ENCODE measurements at regions not wholly inside any gene's neighbourhood (a gene's known extent, or its start where the extent isn't known, plus 50 kb on each side); places are given as distances from the start of the nearest gene placed in this dataset.

- TF ChIP-seq TFCP2L1 (CRISPR knock-in tag; IDR thresholded peaks at IDR 0.05), result no peak
- peak; percentile 43 for TF ChIP-seq MAFK (IDR thresholded peaks at IDR 0.05; ENCODE audit: partially characterized antibody)
- ATAC-seq (no peak), FAIRE-seq (no peak), DNase-seq (ENCODE audit: low read depth in 1 of 2, low spot score in 1 of 2) (no peak)
- ChIA-PET POLR2A (no interaction called here), CTCF (no interaction called here)
- no peaks in the 10 kb centered on the region for H3K9me3 ChIP-seq
- WGBS (ENCODE audit: missing lambda C conversion rate), result 55% methylated on average over 7 of the region's 7 CpGs
- no peak overlapping the region for H3K4me2 ChIP-seq
- H3K27ac ChIP-seq, result no peak overlapping the region
- H3K4me1 ChIP-seq, result no peaks in the 10 kb centered on the region
- no peak overlapping the region for H3K4me3 ChIP-seq
Measured at GRCh38 chr11:122323754-122324421, 207.9 kb upstream of the BLID start.

- no peak for DNase-seq (ENCODE audit: low read depth in 1 of 2, low spot score in 1 of 2)
- Histone ChIP-seq H3K4me1 (no peaks in the 10 kb centered on the region), H3K9me3 (no peaks in the 10 kb centered on the region), H3K4me3 (no peak overlapping the region), H3K27ac (no peak overlapping the region), H3K4me2 (no peak overlapping the region)
- TF ChIP-seq ZFP36 (IDR thresholded peaks at IDR 0.05; ENCODE audit: borderline replicate concordance, partially characterized antibody) (no peak), TFCP2L1 (CRISPR knock-in tag; IDR thresholded peaks at IDR 0.05) (no peak), CBX8 (IDR thresholded peaks at IDR 0.05) (no peak)
- CTCF ChIA-PET, result no interaction called here
- no peak for ATAC-seq
- FAIRE-seq, result no peak
- POLR2A ChIA-PET, result no interaction called here
- 22% methylated on average over 3 of the region's 3 CpGs for WGBS (ENCODE audit: missing lambda C conversion rate)
Measured at GRCh38 chr11:122322329-122322728, 206.3 kb upstream of the BLID start.

- ATAC-seq (no peak), DNase-seq (ENCODE audit: low read depth in 1 of 2, low spot score in 1 of 2) (no peak), FAIRE-seq (no peak)
- H3K9me3 ChIP-seq, result no peaks in the 10 kb centered on the region
- ChIA-PET CTCF (interaction anchor here (0.8 kb wide), 1 partner anchor 184 kb away, joined by 3 read pairs; no protein-coding TSS in a partner anchor), POLR2A (no interaction called here)
- H3K4me1 ChIP-seq, result no peaks in the 10 kb centered on the region
- WGBS (ENCODE audit: missing lambda C conversion rate), result 16% methylated on average over 2 of the region's 2 CpGs
- H3K27ac ChIP-seq, result no peak overlapping the region
- H3K4me3 ChIP-seq, result no peak overlapping the region
- no peak for TF ChIP-seq REST (IDR thresholded peaks at IDR 0.05)
- TF ChIP-seq NPAS2 (CRISPR knock-in tag; IDR thresholded peaks at IDR 0.05; ENCODE audit: borderline replicate concordance), result no peak
- no peak for TF ChIP-seq NR3C1 (IDR thresholded peaks at IDR 0.05)
- no peak for TF ChIP-seq RCOR1 (IDR thresholded peaks at IDR 0.05; ENCODE audit: low read depth, low read length)
- TF ChIP-seq BCL3 (IDR thresholded peaks at IDR 0.05), result no peak
- TF ChIP-seq HOXA7 (CRISPR knock-in tag; IDR thresholded peaks at IDR 0.05), result no peak
- no peak for TF ChIP-seq ATOH8 (CRISPR knock-in tag; IDR thresholded peaks at IDR 0.05; ENCODE audit: low read depth)
- no peak for TF ChIP-seq FOXS1 (CRISPR knock-in tag; IDR thresholded peaks at IDR 0.05)
- TF ChIP-seq RFX5 (IDR thresholded peaks at IDR 0.05), result no peak
- TF ChIP-seq MAFK (IDR thresholded peaks at IDR 0.05; ENCODE audit: partially characterized antibody), result no peak
- TF ChIP-seq ELK1 (IDR thresholded peaks at IDR 0.05; ENCODE audit: low read depth, low read length), result no peak
- TF ChIP-seq EHF (CRISPR knock-in tag; IDR thresholded peaks at IDR 0.05), result no peak
- no peak for TF ChIP-seq POLR2AphosphoS2 (conservative IDR thresholded peaks at IDR 0.05; ENCODE audit: low read length)
- TF ChIP-seq HMGXB4 (CRISPR knock-in tag; IDR thresholded peaks at IDR 0.05; ENCODE audit: borderline replicate concordance), result no peak
- no peak for TF ChIP-seq POLR2A (IDR thresholded peaks at IDR 0.05; ENCODE audit: low read length)
- TF ChIP-seq CBX8 (IDR thresholded peaks at IDR 0.05), result no peak
- TF ChIP-seq FOSB (CRISPR knock-in tag; IDR thresholded peaks at IDR 0.05), result no peak
- no peak for TF ChIP-seq TFCP2L1 (CRISPR knock-in tag; IDR thresholded peaks at IDR 0.05)
- TF ChIP-seq KDM5A (IDR thresholded peaks at IDR 0.05), result no peak
- no peak overlapping the region for H3K4me2 ChIP-seq
Measured at GRCh38 chr11:122320671-122321070, 204.7 kb upstream of the BLID start.

Data from A549 (cell line).